Stimulated activated CD4-positive, alpha-beta T cell treated with anti-CD3 and anti-CD28 coated beads, Interleukin-1b, Interleukin-23, amount 100 ng/mL, for 48 hours (primary cell): ENCODE measurements at regions not wholly inside any gene's neighbourhood (a gene's known extent, or its start where the extent isn't known, plus 50 kb on each side); places are given as distances from the start of the nearest gene placed in this dataset.
"Not testable (repeated sequence)": the region's sequence is repeated elsewhere in the genome, so short reads cannot be mapped to it uniquely, and the experiment has no call there.

ENCODE experiments used
- DNase-seq: peaks from one replicate; pipeline ENCODE4 v3.0.0-alpha.2; 2020

DNA sequence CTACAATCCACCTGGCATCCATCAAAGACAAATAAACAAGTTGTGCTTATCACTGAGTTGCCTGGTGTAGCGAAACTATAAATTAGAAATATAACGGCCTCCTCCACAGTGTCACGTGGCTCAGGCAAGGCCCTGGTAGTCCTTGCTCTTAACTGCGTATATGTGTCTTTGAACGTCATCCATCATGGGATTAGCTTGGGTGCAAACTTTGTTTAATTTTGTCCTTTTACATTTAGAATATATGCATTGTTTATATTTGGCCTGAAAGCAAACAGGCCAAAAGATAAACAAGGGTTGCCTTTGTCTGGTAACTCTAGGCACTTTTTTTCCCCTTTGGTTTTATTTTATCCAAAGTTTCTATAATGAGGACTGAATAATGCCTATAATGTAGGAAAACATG, 184.9 kb downstream of the KIT start:
- no peak for DNase-seq

DNA sequence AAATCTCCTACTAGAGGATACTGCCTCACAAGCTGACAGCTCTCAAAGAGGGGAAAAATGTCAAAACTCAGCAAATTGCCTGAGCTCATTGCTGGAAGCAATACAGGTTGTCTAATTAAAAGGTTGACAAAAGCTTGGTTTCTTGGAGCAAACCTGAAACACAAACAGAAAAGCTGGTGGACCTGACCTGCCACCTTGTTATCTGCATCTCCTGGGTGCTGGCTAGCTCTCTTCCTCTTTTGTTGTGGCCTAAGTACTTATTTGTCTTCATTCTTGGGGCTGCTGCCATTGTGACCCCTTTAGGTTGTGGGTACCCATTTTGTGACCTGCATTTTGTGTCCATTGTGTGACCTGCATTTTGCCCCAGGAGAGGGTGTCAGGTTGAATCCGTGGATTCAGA, 184.5 kb downstream of the KIT start:
- no peak for DNase-seq

DNA sequence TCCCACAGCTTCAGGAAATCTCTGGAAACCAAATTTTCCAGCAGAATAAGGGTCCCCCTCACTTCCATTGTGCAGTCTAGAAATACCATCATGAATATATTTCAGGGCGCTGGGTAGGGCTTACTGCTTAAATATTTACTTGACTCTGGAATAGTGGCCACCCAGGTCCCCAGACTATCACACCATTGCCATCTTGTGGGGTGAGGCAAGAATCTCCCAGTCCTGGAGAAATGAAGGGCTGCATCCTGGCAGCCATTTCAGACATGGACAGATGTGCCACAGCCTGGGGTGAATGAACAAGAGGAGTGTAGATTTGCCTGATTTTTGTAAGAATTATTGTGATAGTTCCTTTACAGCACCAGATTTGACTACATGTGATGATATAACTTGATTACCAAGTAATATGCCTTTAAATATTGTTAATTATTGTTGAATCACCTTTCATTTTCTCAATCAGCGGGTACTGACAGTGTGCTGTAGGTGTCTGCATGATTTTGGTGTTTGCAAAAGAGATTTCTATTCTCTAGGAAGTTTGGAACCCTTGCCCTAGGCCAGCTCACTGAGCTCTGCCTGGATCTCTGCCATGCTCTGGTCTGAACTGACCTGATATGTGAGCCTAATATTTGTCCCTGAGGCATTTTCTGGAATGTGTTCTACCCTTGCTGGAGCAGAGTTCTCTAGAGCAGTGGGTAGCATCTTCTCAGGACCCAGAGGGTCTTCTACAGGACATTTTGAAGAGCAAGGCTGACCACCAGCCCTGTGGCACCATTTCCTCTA, 183.4 kb downstream of the KIT start:
- DNase-seq: no peak

DNA sequence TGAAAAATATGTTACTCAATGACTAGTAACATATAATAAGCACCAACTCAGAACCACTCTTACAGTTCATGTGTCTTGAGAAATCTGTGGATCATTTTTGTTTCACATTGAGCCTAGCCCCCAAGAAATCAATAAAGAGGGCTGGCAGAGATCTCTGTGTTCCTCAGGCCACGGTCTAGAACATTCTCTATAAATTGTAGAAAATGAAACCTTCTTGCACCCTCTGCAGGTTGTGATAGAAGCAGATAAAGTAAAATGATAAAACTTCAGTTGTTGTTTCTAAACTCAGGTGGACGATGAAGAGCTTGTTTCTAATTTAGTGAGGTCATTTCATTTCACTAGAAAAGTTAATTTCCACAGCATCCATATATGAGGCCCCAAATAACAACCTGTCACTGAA, 182.7 kb downstream of the KIT start:
- no peak for DNase-seq

DNA sequence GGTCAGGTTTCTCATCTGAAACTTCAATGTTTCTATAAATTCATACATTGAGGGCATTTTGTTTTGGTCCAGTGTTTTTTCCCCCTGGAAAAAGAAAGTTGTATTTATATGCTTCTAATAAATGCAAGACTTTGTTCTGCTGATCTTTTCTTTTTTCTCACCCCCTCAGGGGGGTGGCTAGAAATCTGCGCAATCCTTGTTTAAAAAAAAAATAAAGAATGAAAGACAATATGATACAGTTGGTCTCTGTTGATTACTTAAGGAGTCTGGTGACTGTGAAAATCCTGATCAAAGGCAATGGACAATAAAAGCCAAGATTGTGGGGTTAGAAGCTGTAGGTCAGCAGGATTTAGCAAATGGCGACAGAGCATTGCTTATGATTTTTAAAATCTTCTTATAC, 180.5 kb downstream of the KIT start:
- no peak for DNase-seq

DNA sequence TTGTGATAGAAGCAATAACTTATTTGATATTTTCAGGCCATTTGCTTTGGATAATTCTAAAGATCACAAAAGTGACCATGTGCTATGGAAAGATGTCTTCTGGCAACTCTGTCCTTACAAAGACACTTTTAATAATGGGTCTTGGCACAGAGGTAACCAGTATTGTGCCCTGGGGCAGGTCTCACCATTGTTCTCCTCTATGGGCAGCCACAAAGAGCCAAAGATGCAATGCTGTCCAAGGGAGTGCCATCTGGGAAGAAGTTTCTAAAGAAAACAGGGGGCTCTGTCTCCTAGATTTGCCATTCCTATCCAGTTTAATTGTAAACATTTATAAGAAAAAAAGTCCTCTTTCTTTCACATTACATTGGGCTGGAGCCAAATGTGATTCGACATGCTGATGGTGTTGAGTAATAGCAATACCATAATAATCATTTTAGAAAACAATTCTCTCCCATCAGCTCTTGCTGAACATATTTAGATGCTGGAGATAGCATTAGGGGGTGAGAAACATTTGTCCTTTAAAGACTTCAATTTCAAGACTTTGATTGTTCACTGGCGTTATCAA, 179.9 kb downstream of the KIT start:
- no peak for DNase-seq

DNA sequence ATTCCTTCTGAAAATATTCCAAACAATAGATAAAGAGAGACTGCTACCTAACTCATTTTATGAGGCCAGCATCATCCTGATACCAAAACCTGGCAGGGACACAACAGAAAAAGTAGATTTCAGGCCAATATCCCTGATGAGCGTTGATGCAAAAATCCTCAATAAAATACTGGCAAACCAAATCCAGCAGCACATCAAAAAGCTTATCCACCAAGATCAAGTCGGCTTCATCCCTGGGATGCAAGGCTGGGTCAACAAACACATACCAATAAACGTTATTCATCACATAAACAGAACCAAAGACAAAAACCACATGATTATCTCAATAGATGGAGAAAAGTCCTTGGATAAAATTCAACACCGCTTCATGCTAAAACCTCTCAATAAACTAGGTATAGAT, 170.6 kb downstream of the KIT start:
- not testable (repeated sequence) for DNase-seq

DNA sequence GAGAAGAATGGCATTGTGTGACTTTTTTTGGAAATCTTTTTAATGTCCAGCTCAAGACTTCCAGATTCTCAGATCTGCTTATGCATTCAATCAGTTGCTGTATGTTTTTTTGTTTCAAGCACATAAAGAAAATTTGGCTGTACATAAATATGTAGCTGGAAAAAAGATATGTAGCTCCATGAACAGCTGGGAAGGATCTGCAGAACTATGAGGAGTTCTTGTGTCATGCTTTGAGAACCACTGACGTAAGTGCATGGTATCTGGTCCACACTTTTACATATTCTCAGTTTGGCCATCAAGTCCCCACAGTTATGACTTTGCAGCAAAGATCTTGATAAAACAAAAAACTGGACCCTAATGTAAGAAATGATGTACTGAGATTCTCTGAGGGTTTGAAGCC, 165.9 kb downstream of the KIT start:
- no peak for DNase-seq

DNA sequence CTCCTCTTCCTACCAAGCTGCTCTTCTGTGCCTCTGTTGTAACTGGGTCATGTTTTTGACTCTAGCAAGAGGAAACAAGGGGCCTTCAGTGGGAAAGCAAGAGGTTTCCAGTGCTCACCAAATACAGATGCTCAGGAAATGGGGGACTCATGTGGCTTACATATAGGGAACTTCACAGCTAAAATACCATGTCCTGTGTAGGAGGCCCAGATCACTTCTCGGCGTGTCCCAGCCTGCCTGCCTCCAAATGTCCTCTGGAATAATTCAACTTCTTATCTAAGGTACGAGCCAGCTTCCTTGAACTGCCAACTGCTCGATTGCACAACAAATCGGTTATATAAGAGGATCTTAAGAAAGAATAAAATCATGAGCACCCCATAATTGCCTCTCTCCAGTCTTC, 161.3 kb downstream of the KIT start:
- no peak for DNase-seq

DNA sequence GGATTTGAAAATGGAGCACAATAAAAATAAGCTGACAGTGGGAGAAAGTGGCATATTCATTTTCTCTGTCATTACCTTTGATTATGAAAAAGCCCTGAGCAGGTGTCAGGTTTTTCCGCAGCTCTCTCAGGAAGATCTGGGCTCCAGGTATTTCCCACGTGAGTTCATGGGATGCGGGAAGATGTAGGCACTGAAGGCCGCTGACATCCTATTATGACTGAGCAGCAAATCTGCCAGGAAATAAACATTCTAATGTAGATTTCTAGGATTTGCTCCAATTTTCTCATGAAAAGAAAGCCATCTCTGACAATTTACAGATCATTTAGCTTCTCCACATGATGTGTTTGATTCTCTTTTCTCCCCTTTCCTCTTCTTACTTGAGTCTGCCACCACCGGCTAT, 160.7 kb downstream of the KIT start:
- no peak for DNase-seq

DNA sequence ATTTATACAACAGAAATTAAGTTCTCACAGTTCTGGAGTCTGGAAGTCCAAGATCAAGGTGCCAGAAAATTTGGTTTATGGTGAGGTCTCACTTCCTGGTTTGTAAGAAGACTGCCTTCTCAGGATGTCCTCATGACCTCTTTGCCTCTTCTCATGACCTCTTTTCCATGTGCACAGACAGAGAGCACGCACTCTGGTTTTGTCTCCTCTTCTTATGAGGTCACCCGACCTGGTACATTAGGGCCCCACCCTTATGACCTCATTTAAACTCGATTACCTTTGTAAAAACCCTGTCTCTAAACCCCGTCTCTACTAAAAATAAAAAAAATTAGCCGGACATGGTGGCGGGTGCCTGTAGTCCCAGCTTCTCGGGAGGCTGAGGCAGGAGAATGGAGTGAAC, 155.9 kb downstream of the KIT start:
- DNase-seq: no peak

DNA sequence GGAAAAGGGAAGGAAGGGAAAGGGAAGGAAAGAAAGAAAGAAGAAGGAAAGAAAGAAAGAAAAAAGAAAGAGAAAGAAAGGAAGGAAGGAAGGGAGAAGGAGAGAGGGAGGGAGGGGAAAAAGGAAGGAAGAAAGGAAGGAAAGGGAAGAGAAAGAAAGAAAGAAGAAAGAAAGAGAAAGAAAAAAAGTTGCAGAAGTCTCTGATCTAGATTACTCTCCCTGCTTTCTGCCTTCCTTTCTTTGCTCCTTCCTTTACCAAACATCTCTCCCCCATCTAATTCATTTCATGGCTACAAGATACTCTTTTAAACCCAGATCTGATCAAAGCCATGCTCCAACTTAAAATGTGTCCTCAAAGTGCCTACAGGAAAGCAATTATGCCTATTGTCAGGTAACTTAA, 148.6 kb downstream of the KIT start:
- no peak for DNase-seq

DNA sequence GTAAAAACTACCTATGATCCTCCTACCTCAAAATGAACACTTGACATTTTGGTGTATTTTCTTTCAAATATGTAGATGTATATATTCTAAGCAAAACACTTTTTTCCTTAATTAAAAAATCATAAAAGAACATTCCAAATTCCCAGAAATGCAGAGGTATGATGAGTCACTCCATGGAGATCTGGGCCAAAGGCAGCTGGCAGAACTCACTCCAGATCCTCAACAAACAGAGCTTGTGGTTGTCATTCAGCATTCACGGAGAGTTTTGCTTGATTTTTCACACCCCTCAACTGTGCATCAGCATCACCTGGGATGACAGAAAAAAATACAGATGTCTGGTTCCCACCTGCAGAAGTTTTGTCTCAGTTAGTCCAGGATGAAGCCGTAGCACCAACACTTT, 144.6 kb downstream of the KIT start:
- no peak for DNase-seq

DNA sequence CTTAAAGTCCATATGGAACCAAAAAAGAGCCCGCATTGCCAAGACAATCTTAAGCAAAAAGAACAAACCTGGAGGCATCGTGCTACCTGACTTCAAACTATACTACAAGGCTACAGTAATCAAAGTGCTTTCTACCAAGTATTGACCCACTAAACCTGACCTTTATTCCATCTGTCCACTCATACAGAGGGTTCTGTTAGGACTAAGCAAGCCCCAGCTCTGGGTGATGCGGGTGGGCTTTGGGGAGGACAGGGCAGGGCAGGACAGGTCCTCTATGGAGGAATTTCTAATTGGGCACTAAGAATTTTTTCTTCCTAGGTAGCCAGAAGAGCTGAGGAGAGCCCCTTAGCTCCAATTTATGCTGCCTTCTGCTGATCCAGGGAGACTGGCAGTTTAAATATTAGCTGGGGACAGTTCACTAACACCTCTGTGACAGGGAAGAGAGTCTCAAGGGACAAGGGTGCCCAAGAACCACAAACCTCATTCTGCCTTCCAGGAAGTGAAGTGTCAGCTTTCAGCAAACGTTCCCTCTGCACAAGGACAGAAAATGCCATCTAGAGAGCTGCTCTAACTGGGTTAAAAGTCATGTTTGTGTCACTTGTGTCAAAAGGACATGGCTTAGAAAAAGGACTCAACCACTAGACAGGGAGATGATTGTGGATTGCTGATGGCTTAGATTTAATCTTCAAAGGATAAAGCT, 143.2 kb downstream of the KIT start:
- DNase-seq: no peak

DNA sequence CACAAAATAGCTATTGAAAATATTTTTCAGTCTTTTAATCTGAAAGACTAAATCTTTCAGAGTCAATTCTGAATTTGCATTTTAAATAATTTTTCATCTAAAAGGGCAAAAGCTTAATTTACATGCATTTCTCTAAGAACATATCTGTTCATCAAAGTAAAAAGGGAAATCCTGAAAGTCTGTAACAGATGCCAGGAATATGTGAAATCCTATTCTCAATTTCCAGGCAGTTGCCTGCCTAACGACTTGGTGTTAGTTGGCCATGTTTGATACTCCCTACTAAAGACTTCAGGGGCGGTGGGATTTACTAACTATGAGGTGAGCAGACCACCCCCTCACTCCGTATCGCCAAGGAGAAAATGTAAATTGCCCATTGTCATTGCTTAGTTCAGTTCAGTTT, 136.8 kb downstream of the KIT start:
- DNase-seq: no peak

DNA sequence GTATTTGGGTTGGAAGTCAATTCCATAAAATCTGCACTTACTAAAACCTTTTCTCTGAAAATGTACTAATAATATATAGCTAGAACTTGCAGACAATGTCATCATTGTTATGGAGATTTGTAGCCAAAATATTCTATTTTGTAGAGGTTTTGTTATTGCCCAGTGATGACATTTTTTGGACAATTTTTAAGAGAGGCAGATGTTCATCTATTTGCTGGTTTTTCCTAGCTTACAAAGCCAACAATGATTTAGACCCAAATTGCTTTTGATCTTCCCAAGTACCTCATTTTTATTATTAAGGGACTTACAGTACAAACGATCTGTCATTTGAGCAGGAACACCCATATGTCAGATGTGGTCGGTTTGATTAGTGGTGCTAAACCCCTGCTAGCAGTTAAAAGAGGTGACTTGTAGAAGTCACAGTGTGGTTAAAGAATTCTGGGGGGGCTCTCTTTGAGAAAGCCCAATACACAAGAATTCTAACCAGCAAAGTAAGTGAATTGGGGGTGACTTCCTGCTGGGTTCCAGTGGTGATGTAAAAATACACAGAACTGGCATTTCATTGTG, 136.2 kb downstream of the KIT start:
- DNase-seq: no peak
